HT-29 (cell line): ENCODE measurements at regions not wholly inside any gene's neighbourhood (a gene's known extent, or its start where the extent isn't known, plus 50 kb on each side); places are given as distances from the start of the nearest gene placed in this dataset.

Experiments
- DNase-seq: peaks from one replicate; pipeline ENCODE4 v3.0.0-alpha.2; 2015; ENCODE audit warnings: low spot score

DNA sequence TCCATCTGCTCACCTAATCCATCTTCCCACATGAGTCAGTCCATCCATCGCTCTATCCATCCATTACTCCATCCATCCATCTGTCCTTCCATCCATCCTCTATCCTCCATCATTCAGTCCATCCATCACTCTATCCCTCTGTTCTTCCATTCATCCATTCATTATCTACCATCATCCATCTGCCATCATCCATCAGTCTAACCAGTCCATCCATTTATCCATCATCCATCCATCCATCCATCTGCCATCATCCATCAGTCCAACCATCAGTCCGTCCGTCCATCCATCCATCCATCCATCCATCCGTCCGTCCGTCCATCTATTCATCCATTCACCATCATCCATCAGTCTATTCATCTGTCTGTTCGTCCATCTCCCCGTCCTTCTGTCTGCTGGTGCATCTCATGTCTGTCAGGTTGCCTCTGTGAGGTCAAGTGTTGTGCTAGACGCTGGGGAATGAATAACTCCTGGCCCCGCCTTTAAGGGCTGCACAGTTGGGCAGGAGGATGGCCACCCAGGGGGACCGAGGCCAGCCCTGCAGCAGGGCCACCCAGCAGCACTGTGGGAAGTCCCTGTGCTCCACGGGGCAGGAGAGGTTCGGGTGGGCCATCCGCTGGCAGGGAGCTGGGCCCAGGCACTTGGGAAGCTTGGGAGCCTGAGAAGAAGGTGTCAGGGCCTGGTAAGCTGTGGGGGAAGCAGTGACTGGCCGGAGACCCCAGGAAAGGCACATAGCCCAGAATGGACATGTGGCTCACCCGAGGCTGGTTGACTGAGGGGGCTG, 137.1 kb downstream of the CTTN start:
- DNase-seq = no peak

DNA sequence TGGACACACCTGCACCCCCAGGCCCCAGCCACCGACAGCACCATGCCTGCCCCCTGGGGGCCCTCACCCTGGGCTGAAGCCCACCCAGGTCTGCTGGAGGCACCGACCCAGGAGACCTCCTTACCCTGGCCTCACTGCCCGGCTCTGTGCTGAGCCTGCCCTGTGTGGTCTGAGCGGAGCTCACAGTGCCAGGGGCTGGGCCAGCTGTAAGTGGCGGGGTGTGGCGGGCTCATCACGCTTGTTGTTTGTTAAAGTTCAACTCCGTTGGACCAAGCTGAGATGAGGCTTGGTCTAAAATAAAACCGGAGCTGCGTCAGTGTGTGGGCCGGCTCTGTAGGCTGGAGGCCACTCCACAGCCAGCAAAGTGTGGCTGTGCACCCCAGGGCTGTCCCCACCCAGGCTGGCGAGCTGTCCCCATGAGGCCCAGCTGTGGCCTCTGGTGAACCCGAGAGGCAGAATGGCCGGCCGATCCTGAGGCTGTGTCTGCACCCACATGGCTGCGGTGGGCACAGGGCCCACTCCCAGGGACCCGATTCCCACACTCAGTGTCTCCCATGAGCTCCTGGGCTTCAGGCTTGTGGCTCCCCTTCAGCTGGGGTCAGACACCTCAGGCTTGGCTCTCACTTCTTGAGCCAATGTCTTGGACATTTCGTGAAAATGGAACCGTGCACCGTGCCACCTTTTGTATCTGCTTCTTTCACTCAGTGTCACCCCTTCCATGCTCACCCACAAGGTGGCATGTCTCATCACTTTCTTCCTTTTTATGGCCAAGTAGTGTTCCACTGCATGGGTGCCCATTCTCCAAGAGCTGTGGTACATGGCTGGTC, 137.9 kb downstream of the CTTN start:
- no peak for DNase-seq

DNA sequence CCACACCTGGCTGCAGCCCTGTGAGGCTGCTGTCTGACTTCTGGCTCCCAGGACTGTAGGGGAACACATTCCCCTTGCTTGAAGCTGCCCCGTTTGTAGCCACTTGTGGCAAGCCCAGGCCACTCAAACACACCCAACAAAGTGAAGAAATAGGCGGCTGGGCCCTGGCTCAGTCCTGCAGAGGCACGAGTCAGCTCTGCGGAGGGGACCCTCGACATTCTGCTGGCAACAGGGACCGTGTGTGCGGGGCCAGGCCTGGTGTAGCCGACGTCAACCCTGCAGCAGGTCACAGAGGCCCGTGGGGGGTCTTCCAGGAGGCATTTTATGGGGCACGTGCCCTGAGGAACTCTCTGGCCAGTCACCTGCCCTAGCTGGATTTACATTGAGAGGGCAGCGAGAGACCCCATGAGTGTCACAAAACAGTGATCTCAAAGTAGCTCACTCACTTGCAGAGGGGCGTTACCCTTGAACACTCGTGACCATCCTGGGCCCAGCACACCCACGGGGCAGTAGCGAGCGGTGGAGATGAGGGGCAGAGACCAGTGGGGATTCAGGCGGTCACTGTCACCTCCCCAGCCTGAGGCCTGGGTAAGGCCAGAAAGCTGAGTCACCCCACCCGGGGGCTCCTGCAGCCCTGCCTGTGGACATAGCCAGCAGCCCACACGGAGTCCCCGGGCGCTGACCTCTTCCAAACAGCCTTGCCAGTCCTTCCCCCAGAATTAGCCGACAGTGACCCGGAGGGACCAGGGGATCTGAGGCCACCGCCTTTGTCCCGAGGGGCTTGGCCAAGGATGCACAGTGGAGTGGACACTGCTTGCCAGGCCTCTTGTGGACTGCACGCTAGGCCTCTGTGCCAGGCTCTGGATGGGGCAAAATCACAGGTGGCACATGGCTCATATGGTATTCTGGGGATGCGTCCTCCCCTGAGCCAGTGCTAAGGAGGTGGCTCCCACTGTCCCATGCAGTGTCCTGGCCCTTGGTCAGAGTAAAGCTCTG, 139.5 kb downstream of the CTTN start:
- DNase-seq = no peak

DNA sequence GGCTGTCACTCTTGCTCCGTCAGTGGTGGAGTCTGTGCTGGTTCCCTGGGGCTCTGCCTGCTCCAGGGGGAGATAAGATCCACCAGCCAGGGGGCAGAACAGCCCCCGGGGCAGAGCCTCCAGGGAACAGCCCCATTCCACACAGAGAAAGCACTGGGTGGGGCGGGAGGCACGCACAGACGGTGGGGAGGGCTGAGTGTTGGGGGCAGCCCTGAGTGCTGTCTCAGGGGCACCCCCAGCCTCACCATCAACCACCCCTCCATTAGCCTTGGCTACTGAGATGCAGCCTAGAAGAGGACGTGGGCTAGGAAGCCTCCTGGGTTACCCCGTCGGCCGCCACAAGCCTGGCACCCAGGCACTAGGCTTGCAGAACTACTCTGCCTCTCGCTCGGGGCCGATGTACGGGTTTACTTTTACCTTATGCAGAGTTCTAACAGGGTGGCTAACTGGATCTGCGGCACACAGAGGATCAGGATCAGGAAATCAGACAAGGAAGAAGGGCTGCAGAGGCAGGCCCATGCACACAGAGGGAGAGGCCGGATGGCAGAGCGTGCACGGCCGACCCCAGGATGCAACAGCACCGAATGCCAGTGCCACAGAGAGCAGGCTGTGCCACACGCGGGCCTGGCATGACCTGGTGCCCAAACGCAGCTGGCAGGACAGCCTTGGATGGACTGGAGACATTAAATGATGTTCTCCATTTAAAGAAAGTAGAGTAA, 140.5 kb downstream of the CTTN start:
- DNase-seq = no peak

DNA sequence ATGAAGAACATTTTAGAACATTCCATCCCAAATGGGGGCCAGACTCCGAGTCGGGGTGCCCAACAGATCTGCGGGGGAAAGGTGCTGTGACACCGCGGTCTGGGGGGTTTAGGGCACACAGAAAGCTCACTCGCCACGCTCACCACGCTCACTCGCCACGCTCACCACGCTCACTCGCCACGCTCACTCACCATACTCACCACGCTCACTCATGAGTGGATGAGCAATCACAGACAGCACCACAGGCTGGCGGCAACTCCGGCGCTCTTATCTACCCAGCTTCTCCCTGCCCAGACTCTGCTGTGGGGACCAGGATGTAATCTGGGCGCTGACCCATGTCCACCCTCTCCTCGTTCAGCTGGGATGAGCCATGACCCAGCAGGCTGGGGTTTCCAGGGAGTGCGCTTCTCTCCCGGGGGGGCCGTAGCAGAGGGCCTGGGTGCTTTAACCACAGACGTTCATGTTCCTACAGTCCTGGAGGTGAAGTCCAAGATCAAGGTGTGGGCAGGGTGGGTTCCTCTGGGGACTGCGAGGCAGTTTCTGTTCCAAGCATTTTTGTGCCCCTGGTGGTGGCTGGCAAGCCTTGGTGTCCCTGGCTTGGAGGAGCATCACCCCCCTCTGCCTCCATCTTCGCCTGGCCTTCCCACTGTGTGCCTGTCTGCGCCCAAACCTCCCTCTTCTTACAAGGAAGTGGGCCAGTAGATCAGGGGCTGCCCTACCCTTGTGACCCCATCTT, 141.2 kb downstream of the CTTN start:
- DNase-seq = no peak

DNA sequence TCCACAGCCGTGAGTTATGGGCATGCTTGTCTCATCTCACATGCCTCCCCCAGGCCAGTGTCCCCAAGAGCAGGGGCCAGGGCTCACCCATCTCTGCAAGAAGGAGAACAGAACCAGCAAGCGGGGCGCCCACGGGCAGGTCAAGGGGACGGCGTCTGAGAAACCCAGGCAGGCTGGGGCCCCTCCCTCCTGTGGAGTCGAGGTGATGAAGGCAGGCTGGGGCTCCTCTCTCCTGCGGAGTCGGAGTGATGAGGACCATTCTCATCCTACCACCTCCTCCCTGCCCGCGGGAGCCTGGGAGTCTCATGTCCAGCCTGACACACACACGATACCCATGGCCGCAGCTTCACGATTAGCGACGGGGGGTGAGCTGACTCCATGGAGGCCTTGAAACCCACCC, 141.9 kb downstream of the CTTN start:
- no peak for DNase-seq

DNA sequence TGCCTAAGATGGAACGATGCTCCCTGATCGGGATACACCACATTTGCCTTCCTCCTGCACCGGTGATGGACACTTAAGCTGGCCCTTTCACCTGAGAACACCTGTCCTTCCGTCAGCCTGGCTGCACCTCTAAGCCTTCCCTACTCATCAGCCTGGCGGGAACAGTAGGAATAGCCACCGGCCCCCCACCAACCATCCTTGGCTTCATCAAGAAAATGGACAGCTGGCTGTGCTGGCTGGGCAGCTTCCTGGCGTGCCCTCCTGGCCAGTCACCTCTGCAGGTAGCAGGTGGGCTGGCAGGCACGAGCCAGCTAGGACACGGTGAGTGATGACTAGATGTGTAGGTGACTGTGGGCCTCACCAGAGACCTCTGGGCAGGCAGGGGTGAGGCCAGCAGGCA, 142.8 kb downstream of the CTTN start:
- DNase-seq = no peak

DNA sequence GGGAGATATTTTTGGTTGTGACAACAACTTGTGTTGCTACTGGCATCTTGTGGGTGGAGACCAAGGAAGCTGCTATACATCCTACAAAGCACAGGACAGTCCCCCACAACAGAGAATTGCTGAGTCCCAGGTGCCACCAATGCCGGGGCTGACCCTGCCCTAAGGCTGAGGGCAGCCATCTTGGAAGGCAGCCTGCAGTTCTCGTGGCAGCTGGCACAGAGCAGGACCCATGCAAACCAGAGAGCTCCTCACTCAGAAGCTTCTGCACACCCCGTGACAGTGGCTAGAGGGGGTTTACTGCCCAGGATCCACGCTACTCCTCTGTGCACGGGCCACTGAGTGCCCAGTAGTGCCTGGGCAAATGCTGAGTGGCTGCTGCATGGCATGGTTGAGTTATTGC, 143.4 kb downstream of the CTTN start:
- DNase-seq = no peak

DNA sequence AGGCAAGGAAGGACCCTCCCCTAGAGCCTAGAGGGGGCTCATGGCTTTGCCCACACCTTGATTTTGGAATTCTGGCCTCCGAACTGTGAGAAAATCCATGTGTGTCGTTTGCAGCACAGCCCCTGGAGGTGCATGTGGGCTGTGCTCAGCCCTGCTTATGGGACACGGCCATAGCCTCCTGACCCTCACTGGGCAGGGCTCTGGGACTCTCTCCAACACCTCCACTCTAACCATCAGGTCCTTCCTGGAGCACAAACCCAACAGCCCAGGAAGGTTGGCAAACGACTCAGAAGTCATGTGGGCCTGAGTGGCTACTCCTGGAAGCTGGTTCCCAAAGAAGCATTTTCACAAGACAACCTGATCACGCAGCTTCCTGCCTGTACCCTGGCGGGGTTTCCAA, 144.1 kb downstream of the CTTN start:
- no peak for DNase-seq

DNA sequence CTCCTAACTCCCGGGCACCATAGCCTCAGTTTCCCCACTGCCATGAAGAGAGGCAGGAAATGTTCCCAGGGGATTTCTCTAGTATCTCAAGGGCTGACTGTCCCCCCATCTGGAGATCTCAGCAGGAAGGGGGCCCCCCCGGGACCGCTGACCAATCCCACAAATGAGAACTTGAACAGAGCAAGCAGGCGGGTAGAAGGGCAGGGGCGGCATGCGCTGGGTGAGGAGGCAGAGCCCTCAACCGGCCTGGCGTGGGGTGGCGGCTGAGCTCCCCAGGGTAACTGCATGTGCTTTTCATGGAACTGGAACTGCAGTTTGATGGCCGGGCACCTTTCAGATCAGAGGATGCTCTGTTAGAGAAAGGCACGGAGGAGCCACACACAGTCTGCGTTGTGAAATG, 144.5 kb downstream of the CTTN start:
- DNase-seq = no peak

DNA sequence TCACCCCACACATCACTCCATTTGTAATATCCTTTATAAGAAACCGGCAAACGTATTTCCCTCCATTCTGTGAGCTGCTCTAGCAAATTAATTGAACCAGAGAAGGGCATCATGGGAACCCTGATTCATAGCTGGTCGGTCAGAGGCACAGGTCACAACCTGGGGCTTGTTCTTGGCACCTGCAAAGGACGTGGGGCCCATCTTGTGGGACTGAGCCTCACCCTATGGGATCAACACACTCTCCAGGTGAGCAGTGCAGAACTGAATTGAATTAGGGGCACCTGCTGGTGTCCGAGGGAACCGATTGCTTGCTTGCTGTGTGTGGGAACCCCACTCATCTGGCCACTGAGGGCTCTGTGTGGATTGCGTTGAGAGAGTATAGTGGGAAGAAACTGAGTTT, 145.3 kb downstream of the CTTN start:
- no peak for DNase-seq

DNA sequence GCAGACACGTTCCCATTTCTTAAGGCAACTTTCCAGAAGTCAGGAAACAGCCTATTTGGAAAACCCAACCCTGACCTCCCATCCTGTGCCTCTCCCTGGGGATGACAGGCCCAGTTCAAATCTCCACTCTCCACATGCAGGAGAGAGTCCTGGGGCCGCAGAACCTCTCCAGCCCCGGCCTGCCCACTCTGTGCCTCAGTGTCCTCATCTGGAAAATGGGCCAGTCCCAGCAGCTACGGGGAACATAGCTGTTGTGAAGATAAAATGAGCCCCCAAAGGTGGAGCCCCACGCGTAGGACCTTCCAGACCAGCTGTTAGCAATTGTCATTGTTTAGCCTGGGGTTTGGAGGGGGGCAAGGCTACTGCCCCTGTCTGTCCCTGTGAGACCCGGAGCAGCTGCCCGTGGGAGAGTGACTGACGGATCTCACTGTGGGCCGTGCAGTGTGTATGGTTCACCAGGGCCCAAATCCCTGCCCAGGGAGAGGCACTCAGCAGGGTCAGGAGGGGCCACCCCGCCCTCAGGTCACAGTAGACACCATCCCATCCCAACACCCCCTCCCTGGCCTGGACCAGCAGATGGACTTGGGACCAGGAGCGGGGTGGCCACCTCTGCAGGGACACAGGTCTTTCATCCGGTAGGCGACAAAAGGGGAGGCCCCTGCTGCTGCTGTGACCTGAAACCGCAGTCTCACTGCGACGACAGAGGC, 145.9 kb downstream of the CTTN start:
- DNase-seq = no peak

DNA sequence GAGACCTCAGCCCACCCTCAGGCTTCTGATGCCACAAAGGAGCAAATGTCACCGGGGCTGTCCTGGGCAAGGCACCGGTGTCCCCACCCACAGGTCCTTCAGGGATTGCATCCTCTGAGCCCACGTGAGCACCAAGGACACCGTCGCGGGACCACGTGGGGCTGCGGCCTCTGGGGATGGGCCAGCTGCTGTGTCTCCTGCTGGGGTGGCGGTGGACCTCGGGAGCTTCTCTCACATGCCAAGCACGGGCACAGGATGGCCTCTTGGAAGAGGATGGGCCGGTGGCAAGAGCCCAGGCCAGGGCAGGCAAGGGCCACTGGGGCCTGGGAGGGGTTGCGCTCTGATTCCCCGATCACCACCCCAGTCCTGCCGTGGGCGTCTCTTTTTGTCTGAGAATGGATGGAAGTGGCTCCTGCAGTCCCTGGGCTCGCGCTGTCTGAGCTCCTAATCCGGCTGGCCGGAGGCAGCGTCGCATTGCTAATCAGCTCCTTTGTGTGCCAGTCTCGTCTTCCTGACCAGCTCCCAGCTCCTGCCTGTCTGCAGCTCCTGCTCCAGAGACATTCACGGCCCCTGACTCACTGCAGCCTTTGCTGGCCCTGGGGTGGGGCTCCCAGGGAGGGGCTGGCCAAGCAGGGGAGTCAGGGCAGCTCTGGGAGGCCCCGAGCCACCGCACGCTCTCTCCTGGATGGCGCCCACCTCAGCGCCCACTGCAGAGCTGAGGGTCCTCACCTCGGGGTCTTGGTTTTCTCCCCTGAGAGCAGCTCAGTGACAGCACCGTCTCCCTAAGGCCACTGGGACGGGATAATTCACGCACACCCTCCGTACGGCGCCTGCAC, 146.7 kb downstream of the CTTN start:
- no peak for DNase-seq

DNA sequence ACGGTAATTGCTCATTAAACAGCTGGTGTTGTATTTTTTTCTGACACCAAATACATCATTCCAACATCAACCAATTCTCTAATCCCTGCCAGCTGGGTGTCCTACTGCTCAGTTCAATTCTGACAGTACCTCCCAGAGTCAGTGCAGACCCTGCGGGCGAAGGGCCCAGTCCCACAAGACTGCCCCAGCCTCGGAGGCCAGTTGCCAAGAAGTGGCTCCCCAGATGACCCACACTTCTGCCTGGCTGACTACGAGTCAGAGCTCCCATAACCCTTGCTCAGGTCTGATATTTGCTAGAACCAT, 147.2 kb downstream of the CTTN start:
- DNase-seq = no peak

DNA sequence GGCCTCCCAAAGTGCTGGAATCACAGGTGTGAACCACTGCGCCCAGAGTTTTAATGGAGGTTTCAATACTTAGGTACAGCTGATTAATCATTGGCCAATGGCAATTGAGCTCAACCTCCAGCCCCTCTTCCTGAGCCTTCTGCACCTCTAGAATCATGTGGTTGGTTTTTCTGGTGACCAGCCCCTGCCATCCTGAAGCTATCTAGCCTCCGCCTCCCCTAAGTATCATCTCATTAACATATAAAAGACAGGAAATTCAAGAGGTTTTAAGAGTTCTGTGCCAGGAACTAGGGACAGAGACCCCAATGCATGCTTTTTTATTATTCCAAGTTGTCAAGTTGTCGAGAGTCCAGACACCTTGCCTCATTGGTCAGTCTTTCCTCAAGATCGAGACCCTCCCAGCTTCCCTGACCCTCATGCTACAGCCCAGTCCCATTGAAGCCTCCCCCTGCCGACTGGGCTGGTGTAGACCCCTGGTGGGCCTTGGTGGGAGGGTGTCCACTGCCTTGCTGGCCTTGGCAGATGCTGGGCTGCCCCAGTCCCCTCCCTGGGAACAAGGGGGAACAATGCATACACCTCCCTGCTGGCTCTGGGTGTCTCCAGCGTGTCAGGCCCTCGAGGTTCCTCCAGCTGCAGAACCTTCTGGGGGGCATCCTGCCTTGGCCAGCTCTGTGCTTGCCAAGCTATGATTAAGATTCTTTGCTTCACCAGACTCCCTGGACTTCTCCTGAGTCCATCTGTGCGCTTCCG, 148.0 kb downstream of the CTTN start:
- no peak for DNase-seq

DNA sequence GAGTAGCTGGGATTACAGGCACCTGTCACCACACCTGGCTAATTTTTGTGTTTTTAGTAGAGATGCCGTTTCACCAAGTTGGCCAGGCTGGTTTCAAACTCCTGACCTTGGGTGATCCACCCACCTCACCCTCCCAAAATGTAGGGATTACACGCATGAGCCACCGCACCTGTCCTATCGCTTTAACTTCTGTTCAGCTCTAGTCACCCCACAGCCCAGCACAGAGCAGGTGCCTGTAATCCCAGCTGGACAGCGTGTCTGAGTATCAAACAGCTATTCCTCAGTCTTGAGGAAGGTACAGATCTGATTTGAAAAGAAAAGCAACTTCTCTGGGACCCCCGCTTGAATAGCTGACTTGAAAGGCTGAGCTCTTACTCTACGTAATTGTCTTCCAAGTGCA, 149.1 kb downstream of the CTTN start:
- no peak for DNase-seq

DNA sequence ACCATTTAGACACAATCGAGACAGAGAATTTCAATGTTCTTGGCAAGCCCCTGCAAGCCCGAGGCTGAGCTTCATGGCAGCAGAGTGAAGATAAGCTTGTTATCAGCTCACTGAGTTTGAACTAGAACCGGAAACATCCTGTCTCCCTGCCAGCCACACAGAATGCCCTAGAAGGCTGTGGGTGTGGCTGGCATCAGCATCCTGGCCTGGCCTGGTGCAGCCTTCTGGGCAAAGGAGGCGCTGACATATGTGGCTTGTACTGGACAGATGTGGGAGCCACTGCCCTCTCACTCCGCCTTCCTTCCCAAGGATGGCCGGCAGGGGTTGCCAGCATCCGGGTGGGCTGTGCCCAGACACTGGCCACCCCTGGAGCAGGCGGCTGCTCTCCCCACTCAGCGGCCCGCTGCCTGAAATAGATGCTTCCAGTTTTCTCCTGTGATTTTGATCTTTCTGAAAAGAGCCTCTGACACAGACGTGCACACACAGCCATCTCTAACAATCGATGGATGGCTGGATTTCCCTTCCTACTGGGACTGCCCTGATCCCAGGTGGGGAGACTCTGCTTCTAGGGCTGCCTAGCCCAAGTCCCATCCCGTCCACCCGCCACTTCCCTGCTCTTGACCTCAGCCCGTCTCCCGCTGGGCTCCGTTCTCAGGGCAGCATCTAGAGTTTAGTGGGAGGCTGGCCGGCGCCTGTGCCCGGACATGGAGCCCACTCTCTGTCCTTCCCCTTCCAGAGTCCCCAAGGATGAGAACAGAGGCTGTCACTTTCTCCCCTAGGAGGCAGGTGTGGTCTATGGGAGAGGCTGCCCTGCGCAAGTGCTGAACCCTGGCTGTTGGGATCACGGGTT, 149.7 kb downstream of the CTTN start:
- DNase-seq = no peak

DNA sequence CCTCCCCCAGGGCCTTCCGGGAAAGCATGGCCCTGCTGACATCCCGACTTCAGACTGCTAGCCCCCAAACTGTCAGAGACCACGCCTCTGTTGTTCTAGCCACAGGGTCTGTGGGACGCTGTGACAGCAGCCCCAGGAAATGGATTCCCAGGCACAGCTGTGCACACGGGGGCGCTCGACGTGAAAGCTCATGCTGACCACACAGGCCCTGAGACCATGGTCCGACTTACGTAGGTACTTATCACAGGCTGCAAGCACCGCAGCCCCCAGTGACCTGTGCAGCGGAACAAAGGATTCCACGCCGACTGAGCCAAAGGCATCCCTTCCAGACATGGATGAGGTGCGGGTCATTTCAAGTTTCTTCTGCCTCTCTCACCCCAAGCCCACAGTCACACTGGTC, 150.6 kb downstream of the CTTN start:
- DNase-seq = no peak
